Rectal smooth muscle tissue (tissue), 1 donor: ENCODE measurements at regions not wholly inside any gene's neighbourhood (a gene's known extent, or its start where the extent isn't known, plus 50 kb on each side); places are given as distances from the start of the nearest gene placed in this dataset.

Source experiments
- H3K27ac ChIP-seq: one replicate; pipeline ENCODE4 v1.7.0; 2013; ENCODE audit warnings: low read depth, low read length, inconsistent platforms
- H3K27me3 ChIP-seq: one replicate; pipeline ENCODE4 v1.7.0; 2013; ENCODE audit warnings: low read length; ENCODE audit not compliant: control insufficient read depth, insufficient read depth
- H3K36me3 ChIP-seq: one replicate; pipeline ENCODE4 v1.7.0; 2013; ENCODE audit warnings: low read length; ENCODE audit not compliant: control insufficient read depth, insufficient read depth
- H3K4me1 ChIP-seq: one replicate; pipeline ENCODE4 v1.7.0; 2013; ENCODE audit warnings: low read length; ENCODE audit not compliant: control insufficient read depth, insufficient read depth
- H3K4me3 ChIP-seq: one replicate; pipeline ENCODE4 v1.7.0; 2013; ENCODE audit warnings: low read length
- H3K9ac ChIP-seq: one replicate; pipeline ENCODE4 v1.7.0; 2013; ENCODE audit warnings: low read length

DNA sequence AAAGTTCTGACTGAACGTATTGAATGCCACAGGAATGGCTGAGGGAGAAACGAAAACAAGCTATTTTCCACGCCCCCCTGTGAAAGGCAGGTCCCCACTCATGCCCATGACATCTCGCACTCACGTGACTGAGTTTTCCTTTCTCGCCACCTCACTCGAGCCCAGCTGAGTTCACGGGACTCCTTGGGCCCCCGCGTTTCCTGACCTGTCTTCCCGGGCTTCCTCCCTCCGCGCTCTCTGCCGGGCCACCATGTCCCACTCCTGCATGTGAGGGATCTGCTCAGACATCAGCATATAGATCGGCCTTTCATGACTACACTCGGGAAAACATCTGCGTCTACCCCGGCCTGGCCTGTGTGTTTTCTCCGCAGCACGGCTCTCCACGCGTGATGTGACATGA lies 226.0 kb upstream of the ADARB2 start:
- Histone ChIP-seq H3K27me3 (no peaks in the 10 kb centered on the region), H3K27ac (no peak overlapping the region), H3K9ac (no peak overlapping the region), H3K36me3 (no peaks in the 10 kb centered on the region), H3K4me1 (no peaks in the 10 kb centered on the region), H3K4me3 (no peak overlapping the region)

DNA sequence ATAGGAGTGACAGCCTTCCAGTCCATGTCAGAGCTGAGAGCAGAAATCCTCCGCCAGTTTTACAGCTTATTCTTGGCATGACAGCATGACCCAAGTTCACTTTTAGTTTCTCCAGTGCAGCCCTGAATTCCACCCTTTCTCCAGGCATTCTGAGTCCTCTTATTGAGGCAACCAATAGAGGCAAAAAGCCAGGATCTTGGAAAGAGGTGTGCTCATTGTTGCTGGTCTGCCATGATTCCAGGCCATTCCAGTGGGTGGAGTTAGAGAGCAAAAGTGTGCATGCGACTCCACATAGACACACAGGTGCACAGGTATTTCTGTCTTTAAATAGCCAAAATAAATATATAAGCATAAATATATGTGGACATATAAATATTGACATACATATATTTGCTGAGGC lies 224.7 kb upstream of the ADARB2 start:
- Histone ChIP-seq H3K36me3 (no peaks in the 10 kb centered on the region), H3K4me3 (no peak overlapping the region), H3K27me3 (no peaks in the 10 kb centered on the region), H3K4me1 (no peaks in the 10 kb centered on the region), H3K9ac (no peak overlapping the region), H3K27ac (no peak overlapping the region)

DNA sequence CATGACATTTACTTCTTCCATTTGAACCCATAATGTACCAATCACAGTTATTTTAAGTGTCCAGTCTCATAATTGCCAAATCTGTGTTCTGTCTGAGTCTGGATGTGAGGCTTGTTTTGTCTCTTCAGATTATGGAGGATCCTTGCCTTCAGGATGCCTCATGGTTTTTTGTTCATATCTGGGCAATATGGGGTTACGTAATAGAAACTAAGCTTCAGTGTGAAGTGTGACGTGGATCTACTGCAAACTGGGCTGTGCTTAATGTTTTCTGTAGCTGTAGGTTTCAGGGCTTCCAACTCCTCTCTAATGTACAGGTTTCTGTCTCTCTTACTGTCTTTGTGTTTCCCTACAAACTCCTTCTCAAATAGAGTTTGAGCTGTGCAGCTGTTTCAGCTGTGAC lies 223.7 kb upstream of the ADARB2 start:
- H3K9ac ChIP-seq: no peak overlapping the region

DNA sequence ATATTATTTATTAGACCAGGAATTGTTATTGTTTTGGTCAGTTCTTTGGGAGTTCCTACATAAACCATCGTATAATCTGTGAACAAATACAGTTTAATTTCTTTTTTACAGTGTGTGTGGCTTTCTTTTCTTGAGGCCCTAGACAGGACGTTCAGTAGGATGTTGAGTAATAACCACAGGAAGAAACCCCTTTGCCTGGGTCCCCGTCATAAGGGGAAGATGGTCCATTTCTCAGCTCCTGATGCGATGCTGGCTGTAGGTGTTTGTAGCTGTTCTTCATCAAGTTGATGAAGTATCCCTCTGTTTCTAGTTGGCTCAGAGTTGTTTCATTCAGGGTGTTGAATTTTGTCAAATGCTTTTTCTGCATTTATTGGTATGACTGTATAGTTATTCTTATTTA lies 219.7 kb upstream of the ADARB2 start:
- Histone ChIP-seq H3K4me1 (no peaks in the 10 kb centered on the region), H3K27ac (no peak overlapping the region), H3K36me3 (no peaks in the 10 kb centered on the region), H3K9ac (no peak overlapping the region), H3K27me3 (no peaks in the 10 kb centered on the region), H3K4me3 (no peak overlapping the region)

More for the DNA sequence above, 223.7 kb upstream of the ADARB2 start:
- H3K36me3 ChIP-seq: no peaks in the 10 kb centered on the region
- H3K27me3 ChIP-seq: no peaks in the 10 kb centered on the region
- no peaks in the 10 kb centered on the region for H3K4me1 ChIP-seq
- no peak overlapping the region for H3K27ac ChIP-seq
- no peak overlapping the region for H3K4me3 ChIP-seq

DNA sequence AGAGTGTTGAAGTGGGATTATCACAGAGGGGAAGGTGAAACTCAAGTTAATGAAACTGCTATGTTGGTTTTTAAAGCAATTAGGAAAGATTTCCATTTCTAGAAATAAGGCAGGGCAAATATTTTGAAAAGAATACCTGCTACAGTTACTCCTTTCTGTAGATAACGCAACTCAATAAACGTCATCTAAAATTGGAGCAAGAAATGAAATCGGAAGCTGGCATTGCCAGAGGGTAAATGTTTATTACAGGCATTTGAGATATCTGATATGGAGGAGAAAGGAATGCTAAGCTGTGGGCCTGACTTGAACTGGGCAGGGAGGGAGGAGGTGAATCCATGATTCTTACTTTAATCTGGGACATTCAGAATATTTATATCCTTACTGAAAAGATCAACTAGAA lies 217.0 kb upstream of the ADARB2 start:
- no peaks in the 10 kb centered on the region for H3K4me1 ChIP-seq

GRCh38 chr10:1952126-1953095 lies 215.1 kb upstream of the ADARB2 start:
- no peak overlapping the region for H3K4me3 ChIP-seq
- H3K27me3 ChIP-seq: no peaks in the 10 kb centered on the region
- no peaks in the 10 kb centered on the region for H3K4me1 ChIP-seq
- no peak overlapping the region for H3K27ac ChIP-seq
- no peaks in the 10 kb centered on the region for H3K36me3 ChIP-seq
- H3K9ac ChIP-seq: no peak overlapping the region

More for the DNA sequence above, 217.0 kb upstream of the ADARB2 start:
- H3K27ac ChIP-seq: no peak overlapping the region
- no peaks in the 10 kb centered on the region for H3K36me3 ChIP-seq
- no peak overlapping the region for H3K4me3 ChIP-seq
- no peaks in the 10 kb centered on the region for H3K27me3 ChIP-seq
- no peak overlapping the region for H3K9ac ChIP-seq

DNA sequence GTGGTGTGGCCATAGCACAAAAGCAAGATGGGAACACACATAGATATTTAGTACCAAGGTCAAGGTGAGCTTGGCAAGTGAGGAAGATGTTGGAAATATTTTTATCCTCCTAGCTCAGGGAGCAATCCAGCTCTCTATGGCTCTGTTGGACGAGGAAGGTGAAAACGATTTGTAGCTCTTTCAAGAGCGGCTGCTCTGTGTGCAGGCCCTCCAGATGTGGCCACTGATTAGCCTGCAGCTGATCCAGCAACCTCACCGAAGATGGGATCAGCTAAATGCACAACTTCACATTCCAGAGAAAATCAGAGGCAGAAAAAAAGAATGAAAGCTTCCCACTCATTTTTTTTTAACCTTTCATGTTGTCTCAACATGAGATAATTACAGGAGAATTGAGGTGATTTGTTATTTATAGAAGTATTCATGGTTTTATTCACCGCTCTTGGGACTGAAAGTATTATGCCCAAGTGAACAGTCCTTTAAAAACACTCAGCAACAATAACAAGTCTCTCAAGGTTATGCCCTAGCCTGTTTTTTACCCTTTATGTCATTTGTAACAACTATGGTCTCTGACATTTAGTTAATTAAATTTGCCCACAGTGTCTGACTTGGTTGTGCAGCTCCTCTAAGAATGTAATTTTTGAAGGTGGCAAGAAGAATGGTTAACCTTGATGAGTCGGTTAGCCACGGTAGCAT lies 213.6 kb upstream of the ADARB2 start:
- H3K27ac ChIP-seq: no peak overlapping the region
- H3K9ac ChIP-seq: no peak overlapping the region
- no peaks in the 10 kb centered on the region for H3K27me3 ChIP-seq
- H3K4me1 ChIP-seq: no peaks in the 10 kb centered on the region
- H3K4me3 ChIP-seq: no peak overlapping the region
- no peaks in the 10 kb centered on the region for H3K36me3 ChIP-seq

DNA sequence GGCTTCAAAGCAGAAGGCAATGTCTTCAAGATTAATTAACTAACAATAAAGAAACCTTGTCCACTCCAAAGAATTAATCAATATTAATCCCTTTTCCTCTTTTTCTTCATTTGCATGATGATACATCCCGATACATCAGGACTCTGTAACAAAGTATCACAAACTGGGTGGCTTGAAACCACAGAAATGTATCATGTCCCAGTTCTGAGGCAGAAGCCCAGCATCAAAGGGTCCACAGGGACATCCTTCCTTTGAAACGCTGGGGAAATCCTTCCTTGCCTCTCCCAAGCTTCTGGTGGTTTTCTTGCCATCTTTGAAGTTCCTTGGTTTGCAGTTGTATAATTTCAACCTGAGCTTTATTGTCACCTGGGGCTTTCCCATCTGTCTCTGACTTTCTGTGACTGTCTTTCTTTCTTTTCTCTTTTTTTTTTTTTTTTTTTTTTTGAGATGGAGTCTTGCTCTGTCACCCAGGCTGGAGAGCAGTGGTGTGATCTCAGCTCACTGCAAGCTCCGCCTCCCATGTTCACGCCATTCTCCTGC lies 210.2 kb upstream of the ADARB2 start:
- no peaks in the 10 kb centered on the region for H3K36me3 ChIP-seq
- no peaks in the 10 kb centered on the region for H3K4me1 ChIP-seq
- H3K27me3 ChIP-seq: no peaks in the 10 kb centered on the region
- no peak overlapping the region for H3K4me3 ChIP-seq
- H3K9ac ChIP-seq: no peak overlapping the region
- no peak overlapping the region for H3K27ac ChIP-seq

GRCh38 chr10:1944487-1944886 lies 207.2 kb upstream of the ADARB2 start:
- Histone ChIP-seq H3K4me3 (no peak overlapping the region), H3K27me3 (no peaks in the 10 kb centered on the region), H3K27ac (no peak overlapping the region), H3K36me3 (no peaks in the 10 kb centered on the region), H3K9ac (no peak overlapping the region), H3K4me1 (no peaks in the 10 kb centered on the region)

GRCh38 chr10:1942478-1942877 lies 205.2 kb upstream of the ADARB2 start:
- Histone ChIP-seq H3K4me1 (no peaks in the 10 kb centered on the region), H3K36me3 (no peaks in the 10 kb centered on the region), H3K27me3 (no peaks in the 10 kb centered on the region), H3K4me3 (no peak overlapping the region), H3K27ac (no peak overlapping the region), H3K9ac (no peak overlapping the region)

GRCh38 chr10:1939016-1939415 lies 201.7 kb upstream of the ADARB2 start:
- H3K27me3 ChIP-seq: no peaks in the 10 kb centered on the region
- no peak overlapping the region for H3K4me3 ChIP-seq
- H3K36me3 ChIP-seq: no peaks in the 10 kb centered on the region
- H3K4me1 ChIP-seq: no peaks in the 10 kb centered on the region
- H3K27ac ChIP-seq: no peak overlapping the region
- H3K9ac ChIP-seq: no peak overlapping the region

GRCh38 chr10:1938317-1938716 lies 201.0 kb upstream of the ADARB2 start:
- Histone ChIP-seq H3K9ac (no peak overlapping the region), H3K36me3 (no peaks in the 10 kb centered on the region), H3K27me3 (no peaks in the 10 kb centered on the region), H3K4me3 (no peak overlapping the region), H3K27ac (no peak overlapping the region), H3K4me1 (no peaks in the 10 kb centered on the region)
